HG02840 (cell line): ENCODE measurements at regions not wholly inside any gene's neighbourhood (a gene's known extent, or its start where the extent isn't known, plus 50 kb on each side); places are given as distances from the start of the nearest gene placed in this dataset.
"Not testable (repeated sequence)": the region's sequence is repeated elsewhere in the genome, so short reads cannot be mapped to it uniquely, and the experiment has no call there.

Experiments used
- ATAC-seq: cut with Tn5 transposase; IDR thresholded peaks from one replicate; pipeline ENCODE4 v1.9.1; 2021; ENCODE audit warnings: mild to moderate bottlenecking, moderate library complexity, moderate number of reproducible peaks; ENCODE audit not compliant: unreplicated experiment, low FRiP score

DNA sequence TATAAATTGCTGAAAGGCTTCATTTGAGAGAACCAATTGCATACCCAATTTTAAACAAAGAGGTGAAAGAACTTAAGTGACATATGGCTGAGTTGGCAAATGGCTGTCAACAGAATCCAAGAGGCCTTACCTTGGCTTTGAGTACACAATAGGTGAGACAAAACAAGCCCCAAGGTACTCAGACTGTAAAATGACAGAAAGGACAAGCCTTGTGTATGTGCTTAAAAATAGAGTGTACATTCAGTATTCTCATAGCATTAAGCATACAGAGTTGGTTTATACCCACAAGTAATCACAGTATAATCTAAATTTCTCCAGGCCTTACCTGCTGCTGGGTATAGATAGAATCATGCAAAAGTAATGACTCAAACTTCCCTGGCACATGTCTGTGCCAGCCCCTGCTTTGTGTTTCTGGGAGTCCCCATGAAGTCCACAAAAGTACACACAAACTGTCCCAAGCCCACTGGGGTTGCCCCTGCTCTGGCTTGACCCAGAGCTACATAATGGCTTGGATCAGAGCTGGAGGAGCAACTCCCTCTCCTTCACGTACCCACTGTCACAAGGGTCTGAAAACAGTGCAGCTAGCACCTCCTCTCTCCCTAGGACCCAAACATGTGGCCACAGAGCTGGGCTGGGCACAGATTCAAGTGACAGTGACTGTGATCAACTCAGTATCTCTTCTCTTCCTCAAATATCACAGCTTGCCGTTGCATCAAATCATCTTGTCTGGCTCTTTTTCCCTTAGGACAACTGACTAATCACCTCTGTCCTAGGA, 250.8 kb downstream of the ENC1 start:
- no peak for ATAC-seq

DNA sequence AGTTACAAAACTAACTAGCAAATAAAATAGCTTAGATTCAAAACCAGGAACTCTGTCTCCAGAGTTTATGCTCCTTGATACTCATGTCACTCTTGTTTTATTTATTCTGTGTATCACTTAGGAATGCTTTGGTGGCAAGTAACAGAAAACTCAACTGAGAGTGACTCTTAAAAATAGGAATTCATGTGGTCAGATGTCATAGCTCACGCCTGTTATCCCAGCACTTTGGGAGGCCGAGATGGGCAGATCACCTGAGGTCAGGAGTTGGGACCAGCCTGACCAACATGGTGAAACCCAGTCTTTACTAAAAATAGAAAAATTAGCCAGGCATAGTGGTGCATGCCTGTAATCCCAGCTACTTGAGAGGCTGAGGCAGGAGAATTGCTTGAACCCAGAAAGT, 252.1 kb downstream of the ENC1 start:
- not testable (repeated sequence) for ATAC-seq

DNA sequence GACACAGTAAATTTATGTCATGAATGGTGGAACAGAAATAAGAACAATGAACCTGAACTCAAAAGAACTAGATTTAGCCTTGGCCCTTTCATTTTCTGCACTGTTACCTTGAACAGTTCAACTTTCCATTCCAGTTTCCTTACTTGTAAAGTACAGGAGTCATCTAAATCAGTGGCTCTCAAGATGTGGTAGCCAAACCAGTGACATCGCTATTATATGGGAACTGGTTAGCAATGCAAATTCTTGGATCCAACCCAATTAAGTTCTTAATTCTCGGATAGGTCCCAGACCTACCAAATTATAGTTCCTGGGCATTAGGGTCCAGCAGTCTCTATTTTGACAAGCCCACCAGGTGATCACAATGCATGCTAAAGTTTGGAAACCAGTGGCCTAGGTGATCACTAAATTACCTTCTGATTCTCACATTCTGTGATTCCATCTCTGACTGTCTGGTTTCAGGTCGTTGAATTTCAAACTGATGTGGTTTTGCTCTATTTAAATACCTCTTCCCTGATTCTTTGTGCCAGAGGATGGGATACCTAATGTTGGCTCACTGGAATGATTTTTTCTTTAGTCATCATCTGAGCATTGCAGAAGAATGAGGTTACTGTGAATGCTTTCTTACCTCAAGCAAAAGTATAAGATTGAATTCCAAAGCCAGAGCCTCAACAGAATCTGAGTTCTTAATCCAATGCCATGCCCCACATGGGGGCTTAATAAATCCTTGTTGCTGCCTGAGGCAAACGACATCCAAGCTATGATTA, 253.8 kb downstream of the ENC1 start:
- ATAC-seq: no peak

DNA sequence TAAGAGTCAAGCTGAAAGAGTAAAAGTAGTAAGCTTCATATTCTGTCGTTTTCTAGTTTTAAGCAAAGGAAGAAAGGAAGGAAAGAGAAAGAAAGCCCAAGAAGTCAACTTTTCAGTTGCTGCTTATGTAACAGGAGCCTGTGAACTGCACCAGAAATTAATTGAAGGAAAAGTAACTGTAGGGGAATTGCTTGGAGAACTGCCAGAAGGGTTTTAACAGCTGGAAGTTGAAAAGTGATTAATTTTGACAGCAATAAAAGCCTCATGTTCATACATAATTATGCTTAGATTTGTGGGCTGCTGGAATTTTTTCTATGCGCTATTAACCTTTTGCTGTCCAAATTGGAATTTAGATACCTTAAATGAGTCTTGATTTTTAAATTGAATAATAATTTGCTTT, 255.7 kb downstream of the ENC1 start:
- ATAC-seq: no peak

DNA sequence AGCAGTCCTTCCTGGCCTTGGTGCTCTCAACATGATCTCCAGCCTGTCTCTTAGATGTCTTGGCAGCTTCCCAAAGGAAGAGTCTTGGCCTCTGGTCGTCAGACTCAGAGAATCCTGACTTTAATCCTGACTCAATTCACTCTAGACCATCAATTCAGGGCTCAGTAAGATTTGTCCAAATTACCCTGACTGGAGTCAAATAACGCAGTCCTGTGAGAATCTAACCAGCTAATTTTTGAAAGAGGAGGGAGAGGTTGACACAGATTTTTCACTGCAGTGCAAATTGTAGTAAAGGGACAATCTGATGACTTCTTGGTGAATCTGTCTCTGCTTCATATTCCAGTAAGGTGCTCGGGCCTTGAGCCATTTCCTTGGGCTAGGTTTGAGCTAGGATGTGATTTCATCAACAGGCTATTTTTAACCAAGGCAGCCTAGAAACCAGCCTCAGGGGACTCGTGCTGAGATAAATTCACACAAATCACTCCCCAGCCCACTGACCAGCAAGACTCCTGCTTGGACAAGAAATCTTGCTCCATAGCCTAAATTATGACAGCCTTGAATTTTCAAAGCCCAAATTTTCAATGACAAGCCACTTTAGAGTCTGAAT, 257.4 kb downstream of the ENC1 start:
- ATAC-seq: no peak

DNA sequence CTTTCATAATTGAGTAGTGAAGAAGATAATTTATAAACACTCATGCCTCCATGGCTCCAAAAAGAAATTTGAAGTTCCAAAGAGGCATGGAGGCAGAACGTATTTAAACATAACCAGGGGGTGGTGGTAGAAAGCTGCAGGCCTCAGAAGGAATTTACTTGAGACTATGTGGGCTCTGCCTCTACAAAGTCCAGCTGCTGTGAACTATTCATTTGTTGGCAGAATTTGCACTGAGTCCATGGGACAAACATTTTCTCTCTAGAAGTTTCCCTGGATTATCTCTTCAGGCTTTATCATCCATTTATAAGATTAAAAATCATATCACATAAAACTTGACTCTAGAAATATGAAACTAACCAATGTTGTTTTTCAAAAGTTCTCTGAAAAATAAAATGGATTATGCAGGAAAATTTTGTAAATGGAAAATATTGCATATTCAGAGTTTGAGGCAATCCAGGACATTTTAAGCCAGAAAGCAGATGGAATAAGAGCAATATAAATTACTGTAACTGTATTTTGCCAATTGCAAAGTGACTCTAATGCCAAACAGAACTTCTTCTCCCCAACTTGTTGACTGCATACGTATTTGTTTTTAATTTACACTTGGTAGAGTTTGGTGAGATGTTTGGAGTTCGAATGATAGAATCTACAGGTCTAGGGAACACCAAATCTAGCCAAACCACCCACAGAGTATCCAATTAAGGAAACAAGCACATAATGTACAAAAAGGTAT, 258.2 kb downstream of the ENC1 start:
- ATAC-seq: no peak

DNA sequence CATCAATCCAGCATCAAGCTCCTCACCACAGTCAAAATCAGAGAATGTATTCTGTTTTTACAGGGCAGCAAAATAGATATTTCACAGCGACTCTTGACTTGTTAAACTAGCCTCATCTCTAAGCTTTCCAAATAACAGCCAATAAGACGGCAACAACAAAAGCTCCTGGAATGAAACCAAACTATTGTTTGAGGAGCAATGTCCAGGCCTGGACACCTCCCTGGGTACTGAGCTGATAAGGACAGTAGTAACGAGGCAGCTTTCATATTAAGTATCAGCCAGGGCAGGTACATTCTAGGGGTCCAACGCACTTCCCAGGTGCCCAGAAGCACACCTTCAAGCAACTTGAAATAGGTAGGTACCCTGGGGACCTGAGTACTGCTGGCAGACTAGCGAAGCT, 260.3 kb downstream of the ENC1 start:
- no peak for ATAC-seq

DNA sequence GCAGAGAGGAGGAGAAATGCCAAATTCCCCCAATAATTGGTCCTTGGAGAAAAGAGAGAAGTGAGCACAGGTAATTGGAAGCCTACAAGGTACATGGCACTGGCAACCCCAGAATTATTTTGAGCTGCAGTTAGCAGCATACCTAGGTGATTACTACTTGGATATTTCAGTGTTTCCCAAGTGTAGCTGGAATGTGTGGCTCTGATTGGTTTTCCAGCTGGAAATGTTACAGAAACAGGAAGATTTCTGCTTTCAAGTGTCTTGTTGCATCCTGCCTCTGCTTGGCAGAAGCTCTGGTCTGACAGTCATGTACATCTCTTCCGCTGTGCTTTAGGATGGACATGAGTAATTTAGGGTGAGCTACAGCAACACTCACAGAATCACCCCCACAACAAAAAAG, 262.1 kb downstream of the ENC1 start:
- no peak for ATAC-seq

DNA sequence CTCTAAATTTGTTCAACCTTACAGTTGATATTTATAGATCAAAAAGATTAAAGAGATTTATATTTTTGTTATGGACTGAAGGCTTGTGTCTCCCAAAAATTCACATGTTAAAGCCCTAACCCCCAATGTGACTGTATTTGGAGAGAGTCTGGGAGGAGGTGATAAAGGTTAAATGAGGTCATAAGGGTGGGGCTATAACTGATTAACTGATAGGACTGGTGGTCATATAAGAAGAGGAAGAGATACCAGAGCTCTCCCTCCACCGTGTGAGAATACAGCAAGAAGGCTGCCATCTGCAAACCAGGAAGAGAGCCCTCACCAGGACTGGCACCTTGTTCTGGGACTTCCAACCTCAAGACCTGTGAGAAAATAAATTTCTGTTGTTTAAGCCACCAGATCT, 264.3 kb downstream of the ENC1 start:
- ATAC-seq: no peak

DNA sequence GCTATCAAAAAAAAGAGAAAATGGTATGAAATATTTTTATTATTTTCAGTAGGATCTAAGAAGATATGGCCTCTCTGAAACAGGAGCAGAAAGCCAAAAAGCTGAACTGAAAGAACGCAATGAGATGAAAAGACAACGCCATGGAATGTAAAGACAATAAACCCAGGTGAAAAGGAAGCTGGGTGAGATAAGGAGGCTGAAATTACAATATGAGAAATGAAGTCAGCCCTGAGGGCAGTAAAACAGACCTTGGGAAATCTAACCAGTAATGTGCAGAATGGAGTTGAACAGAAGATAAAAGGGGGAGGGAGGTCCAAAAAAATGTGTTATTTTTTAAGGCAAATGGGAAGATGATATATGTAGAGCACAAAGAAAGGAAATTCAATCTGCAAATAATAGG, 265.3 kb downstream of the ENC1 start:
- no peak for ATAC-seq

DNA sequence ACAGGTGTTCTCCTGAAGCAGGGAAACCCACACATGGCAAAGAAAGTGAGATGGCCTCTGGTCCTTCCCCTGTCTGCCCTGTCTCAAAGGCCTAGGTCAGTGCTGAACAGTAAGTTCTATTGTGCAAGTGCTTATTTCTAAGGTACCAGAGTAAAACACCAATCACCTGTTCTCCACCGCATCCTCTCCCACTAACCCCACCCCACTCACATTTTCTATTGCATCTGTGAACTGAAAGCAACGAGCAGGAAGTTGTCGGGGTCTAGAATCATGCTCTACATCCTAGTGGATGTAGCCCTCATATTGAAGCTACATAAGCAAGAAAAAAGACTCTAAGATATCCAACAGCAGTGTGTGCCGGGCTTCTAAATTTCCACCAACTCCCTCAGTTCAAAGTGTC, 265.9 kb downstream of the ENC1 start:
- no peak for ATAC-seq

DNA sequence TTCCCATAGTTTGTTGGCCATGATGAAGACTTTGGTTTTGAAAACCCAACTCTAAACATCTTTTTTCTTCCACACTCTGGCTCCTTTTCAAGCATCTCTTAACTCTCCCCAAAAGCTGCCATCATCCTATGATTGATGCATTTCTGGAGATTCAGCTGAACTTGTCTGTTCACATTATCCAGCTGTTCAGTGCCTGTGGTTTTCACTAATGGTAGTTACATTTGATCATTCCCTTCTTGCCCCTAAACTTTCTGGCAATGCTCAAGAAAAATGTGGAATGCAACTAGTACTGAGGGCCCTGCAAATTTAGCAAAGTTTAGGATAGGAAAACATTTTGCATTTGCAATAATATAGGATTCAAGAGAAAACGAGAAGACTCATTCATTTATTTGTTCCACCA, 267.5 kb downstream of the ENC1 start:
- ATAC-seq: no peak

DNA sequence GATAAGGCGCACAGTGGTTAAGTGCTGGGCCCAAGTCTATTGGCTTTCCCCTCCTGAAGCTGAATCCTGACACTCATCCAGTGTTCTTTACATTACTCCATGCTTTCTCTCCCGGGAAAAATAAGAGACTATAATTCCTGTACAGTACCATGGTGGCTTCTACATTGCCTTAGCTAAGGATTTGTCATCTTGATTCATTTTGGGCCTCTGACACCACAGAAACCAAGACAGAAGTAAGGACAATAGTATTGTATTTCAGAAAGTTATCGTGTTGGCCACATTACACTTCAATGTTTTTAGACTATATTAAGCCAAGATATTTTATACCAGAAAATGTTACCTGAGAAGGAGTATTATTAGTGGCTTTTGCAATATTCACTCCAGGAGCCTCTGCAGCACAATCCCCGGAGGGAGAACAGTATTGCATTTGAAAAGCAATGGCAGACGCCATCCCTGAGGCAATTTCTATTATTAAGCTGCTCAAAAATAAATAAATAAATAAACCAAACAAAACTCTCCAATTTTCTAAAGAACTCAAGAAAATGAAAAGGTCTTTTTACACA, 267.9 kb downstream of the ENC1 start:
- no peak for ATAC-seq

DNA sequence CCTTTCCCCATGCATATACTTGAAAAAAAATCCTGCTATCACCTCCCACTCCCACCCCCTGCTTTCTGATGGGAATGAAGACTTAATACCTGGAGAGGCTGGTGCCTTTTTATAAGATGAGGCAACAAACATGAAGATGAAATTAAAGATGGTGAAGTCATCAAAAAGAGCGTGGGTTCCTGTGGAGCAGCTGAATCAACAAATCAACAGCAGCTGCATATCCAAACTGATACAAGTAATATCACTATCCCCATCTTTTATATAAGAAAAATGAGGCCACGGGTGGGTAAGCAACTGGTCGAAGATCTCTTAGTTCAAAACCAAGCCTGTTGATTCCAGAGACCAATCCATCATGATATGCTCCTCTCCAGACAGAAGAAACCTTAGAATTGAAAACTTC, 268.5 kb downstream of the ENC1 start:
- ATAC-seq: no peak

DNA sequence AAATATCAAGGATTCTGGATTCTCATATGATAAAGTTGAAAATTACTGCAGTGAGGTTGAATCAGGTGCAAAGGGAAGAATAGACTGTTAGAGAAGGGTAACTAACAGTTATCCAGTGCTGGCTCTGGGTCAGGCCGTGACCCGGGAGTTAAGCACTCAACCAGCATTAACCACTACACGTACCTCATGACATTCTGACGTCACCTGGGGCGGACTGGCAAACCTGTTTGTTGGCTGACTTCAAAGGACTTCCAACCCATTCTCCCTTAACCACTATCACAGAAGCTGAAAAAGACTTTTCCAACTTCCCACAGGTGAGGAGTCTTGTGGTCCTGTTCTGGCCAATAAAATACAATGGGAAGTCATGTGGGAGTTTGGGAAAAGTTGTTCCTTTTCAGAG, 268.9 kb downstream of the ENC1 start:
- ATAC-seq: no peak

DNA sequence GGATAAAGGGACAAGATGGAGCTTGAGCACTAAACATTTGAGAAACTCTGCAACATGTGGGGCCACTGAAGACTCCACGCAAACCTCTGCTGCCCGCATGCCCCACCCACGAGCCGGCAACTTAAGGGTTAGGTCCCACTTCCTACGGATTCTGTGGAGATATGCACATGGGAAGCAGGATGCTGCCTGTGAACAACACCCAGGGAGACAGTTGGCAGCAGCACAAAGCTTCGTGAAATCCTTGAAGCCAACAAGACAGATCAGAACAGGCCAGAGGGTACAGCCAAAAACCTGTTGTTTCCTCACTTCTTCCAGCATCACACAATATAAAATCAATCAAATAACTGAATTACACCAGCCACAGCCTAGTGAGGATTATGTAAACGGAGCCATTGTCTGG, 270.4 kb downstream of the ENC1 start:
- no peak for ATAC-seq

DNA sequence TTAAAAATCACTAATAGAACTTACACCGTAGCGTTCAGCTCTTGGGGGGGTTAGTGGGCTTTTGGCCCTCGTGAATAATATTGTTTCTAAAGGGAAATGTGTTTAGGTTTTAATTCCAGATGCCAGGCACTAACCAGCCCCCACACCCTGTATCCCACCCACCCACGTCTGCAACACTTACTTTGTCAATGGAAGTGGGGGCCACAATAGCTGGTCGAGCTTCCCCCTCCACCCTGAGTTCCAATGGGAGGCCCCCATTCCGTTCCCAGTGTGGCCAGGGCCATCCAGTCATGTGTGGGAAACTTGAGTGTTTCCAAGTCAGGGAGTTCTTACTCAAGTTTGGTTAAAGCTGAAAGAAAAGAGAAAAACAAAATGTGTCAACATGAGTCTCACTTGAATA, 271.4 kb downstream of the ENC1 start:
- ATAC-seq: no peak

DNA sequence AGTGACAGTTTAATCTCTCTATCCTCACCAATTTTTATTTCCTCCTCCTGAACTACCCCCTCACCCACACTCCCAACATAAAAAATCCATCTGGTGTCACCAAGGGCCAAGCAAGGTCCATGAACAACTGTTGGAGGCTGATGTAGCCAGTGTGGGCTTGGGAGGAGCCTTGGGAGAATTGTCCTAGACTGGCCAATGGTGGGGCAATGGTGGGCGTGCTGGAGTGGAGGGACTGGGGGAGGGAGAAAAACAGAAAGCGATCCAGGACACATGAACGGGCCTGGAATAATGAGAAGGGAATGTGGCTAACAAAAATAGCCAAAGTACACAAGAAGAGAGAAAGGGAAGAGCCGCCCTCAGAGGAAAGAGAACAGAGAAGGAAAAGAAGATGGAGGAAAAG, 272.6 kb downstream of the ENC1 start:
- ATAC-seq: no peak

DNA sequence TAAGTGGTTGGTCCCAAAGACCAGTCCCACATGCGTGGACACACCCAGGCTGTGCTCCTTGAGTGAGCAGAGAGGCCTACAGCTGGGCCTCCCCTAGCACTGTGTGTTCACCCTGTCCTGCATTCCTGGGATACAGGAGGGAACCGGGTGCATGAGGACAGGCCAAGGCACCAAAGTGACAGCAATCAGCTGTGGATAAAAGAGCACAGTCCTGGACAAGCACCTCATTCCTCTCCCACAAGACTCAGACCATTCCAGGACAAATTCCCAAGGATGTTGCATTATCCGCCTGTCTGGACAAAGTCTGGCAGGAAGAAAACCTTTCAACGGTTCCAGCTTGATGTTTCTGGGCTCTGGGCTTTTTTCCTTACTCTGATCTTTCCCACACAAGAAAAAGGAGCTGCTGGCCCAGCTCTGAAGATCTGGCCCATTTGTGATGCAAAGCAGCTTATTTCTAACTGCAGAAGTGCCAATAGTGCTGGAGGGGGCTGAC, 273.2 kb downstream of the ENC1 start:
- ATAC-seq: no peak

DNA sequence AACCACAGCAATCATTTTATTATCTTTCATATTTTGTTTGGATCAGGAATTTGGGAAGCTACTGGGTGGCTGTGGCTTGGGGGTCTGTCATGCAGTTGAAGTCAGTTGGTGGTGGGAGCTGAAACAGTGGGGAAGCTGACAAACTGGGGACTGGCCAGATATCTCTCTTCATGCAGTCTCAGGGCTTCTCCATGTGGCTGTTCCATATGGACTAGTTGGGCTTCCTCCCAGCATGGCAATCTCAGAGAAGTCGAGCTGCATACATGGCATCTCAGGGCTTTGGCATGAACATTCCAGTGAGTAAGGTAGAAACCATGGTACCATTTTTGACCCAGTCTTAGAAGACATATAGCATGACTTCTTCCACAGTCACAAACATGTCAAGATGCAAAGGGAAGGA, 274.8 kb downstream of the ENC1 start:
- no peak for ATAC-seq

DNA sequence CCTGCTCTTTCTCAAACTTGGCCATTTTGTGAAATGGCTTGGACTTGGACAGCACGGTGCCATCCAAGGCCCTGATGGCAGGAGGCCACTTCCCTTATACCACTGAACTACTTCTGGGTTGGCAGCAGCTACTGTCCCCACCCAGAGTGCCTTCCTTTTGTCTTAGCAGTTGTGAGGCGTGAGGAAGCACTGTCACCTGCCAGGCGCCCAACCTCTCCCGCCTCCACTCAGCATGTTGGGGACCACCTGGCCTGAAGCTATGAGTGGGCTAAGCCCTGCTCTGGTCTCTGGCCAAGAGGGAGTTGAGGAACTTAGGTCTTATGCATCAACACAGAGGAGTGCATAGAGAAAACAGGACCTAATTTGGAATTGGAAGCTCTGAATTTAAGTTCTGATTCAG, 276.0 kb downstream of the ENC1 start:
- ATAC-seq: no peak
